HG03108 (cell line): ENCODE measurements at regions not wholly inside any gene's neighbourhood (a gene's known extent, or its start where the extent isn't known, plus 50 kb on each side); places are given as distances from the start of the nearest gene placed in this dataset.

Experiments
- ATAC-seq: cut with Tn5 transposase; IDR thresholded peaks from one replicate; pipeline ENCODE4 v1.9.1; 2021; ENCODE audit warnings: moderate library complexity; ENCODE audit not compliant: unreplicated experiment

DNA sequence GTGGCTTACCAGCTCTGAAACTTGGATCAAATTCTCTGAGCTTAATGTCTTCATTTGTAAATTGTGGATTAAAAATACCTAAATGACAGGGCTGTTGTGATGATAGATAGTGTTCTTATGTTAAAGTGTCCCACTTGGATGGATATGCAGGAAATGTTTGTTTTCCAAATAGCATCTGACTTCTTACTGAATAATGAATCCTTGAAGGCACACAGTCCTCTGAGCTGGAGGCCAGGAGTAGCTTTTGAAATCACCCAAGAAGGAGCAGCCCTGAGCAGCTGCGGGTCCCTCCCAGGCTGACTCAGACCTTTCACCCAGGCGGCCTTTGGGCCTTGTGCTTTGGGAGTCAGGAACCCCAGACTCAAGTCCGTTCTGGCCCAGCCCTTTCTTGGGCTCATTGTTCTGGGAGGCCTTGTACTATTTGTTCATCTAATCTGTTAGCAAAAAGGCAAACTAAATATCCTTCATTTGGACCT, 173.0 kb upstream of the GATA6 start:
- ATAC-seq, result no peak

- ATAC-seq, result no peak
Measured at GRCh38 chr18:21997207-21998143, 171.9 kb upstream of the GATA6 start.

GRCh38 chr18:21998486-21998885, 170.9 kb upstream of the GATA6 start:
- ATAC-seq, result no peak

GRCh38 chr18:22001912-22002487, 167.4 kb upstream of the GATA6 start:
- ATAC-seq, result no peak

DNA sequence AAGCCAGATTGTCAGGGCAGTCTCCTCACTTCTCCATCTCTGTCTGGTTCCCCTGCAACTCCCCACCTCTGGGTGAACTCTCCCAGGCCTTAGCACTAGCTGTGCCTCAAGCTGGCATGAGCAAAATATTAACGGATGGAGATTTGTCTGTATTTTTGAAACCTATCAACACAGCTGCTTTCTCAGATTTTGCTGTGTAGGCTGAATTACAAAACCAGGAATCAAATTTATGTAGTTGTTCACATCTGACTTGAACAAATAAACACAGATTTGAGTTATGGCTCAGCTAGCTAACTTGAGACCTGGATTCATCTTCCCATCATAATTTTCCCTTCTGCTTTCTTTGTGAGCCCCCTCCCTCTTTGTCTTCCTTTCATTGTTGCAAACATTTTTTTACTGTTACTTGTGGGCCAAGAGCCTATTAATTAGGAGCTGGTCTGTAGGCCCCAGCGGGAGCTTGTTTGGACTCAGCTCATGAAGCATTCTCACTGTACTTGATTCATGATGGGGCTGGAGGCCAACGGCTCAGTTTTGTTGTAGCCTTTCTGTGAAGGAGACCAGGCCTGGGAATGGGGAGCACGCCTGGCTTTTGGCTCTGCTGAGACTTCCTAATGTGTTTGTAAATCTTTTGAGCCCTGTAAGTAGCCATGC, 164.1 kb upstream of the GATA6 start:
- ATAC-seq, result no peak

- no peak for ATAC-seq
Measured at GRCh38 chr18:22006458-22006857, 162.9 kb upstream of the GATA6 start.

- ATAC-seq, result no peak
Measured at GRCh38 chr18:22009242-22009641, 160.1 kb upstream of the GATA6 start.

DNA sequence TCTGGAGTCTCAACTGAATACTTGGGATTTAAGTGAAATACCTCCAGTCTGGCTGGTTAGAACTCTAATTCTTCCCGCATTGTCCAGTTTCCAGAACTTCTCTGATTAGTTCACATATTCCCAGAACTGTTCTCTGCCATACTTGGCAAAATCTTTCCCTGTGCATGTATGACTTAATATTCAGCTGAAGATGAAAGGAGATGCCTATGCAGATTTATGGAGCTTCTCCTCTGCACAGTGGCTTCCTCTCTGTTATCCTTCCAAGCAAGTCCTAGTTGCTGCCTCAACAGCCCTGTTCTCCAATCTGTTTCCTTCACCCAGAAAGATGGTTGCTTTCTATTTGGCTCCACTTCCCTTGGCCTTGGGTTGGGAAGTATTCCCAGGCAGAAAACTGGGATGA, 155.4 kb upstream of the GATA6 start:
- no peak for ATAC-seq

DNA sequence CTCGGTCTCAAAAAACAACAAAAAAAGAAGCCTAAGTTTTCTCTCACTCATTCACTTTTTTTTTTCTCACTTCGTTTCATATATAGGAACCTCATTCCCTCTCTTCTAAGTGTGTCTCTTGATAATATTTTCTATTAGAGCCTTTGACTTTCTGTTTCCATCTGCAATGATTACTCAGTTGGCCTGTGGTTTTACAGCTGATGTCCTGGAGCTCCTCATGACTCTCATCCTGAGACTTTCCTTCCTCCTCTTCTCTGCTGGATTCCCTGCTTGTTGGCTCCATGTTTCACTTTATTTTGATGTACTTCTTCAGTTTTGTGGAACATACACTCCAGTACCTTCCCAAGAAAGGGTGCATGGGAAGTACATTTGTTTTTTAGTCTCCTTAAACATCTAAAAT, 154.2 kb upstream of the GATA6 start:
- no peak for ATAC-seq

DNA sequence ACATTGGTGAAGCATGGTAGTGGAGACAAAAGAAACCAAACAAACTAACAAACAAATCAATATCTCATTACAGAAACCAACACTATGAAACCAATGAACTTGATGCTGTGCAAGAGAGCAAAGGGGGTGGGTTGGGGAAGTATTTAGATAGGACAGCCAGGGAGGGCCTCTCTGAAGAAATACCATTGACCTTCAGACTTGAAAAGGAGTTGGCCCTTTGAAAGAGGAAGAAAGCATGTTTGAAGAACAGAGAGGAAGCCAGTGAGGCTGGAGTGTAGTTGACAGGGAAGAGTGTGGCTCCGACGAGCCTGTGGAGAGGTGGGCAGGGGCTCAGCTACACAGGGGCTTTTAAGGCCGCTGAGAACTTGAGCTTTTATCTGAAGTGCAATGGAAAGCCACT, 151.0 kb upstream of the GATA6 start:
- no peak for ATAC-seq

DNA sequence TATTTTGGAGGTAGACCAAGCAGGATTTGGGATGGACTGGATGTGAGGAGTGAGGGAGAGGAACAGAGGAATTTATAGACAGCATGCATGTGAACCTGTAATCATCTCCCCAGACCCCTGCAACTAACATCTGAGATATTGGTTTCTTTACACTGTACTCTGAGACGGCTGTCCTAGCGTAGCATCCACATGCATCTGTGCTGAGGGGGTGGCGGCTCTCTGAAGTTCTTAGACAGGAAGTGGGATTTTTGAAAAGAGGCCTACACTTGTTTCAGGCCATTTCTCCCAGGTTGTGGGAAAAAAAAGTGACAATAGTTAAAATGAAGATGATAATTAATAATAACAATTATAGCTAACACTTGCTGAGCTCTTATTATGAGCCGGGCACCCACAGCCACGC, 150.2 kb upstream of the GATA6 start:
- ATAC-seq, result no peak

GRCh38 chr18:22020127-22020866, 149.1 kb upstream of the GATA6 start:
- ATAC-seq, result no peak

GRCh38 chr18:22020867-22021370, 148.5 kb upstream of the GATA6 start:
- no peak for ATAC-seq

- ATAC-seq, result no peak
Measured at GRCh38 chr18:22021701-22022100, 147.7 kb upstream of the GATA6 start.

DNA sequence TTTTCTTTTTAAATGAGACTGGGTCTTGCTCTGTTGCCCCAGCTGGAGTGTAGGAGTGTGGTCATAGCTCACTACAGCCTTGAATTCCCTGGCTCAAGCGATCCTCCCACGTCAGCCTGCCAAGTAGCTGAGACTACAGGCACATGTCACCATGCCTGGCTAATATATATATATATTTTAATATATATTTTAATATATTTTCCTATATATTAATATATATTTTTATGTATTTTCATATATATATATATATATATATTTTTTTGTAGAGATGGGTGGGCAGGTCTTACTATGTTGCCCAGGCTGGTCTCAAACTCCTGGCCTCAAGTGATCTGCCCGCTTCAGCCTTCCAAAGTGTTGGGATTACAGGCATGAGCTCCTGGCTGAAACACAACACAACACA, 144.5 kb upstream of the GATA6 start:
- ATAC-seq, result no peak

DNA sequence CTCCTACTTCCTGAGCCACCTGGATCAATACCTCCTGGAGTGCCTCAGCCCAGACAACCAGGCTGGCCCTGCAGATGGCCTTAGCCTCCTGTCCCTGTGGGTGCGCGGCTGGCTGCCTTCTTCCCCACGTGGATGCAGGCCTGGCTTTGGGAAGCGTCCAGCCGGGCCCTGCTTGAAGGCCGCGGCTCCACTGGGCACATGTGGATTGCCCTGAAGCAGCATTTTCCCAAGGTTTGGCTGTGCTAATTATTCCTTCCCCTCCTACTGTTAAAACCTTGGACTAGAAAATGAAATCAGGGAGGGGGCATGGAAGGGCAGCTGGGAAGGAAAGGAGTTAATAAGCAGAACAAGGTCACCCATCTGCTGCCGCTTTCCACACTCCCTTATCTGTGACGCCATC, 143.0 kb upstream of the GATA6 start:
- no peak for ATAC-seq

DNA sequence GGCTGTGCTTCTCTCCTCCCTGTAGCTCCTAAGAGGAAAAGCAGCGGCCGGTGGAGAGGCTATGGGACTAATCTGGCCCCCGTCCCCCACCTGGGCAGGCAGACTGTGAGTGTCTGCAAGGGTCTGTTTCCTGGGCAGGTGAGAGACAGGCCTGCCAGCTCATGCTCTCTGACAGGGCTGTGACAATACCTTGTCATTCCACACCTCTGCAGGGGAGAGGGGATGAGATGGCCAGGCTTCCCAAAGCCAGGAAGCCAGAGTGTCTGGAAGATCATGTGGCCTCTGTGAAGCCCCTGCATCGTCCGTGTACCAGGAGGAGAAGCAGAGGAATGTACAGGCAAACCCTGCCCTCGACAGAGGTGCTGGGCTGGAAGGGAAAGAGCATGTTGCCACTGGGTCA, 142.5 kb upstream of the GATA6 start:
- no peak for ATAC-seq

GRCh38 chr18:22031611-22032010, 137.8 kb upstream of the GATA6 start:
- ATAC-seq, result no peak

- ATAC-seq, result no peak
Measured at GRCh38 chr18:22032392-22032961, 136.9 kb upstream of the GATA6 start.

- no peak for ATAC-seq
Measured at GRCh38 chr18:22033085-22033484, 136.3 kb upstream of the GATA6 start.

- no peak for ATAC-seq
Measured at GRCh38 chr18:22034276-22034675, 135.1 kb upstream of the GATA6 start.
